GM23338 (cell line): ENCODE measurements at regions not wholly inside any gene's neighbourhood (a gene's known extent, or its start where the extent isn't known, plus 50 kb on each side); places are given as distances from the start of the nearest gene placed in this dataset.

Source experiments
- CREB1 ChIP-seq: fragments of 250-450 bp; sonication (Bioruptor Pico); IDR thresholded peaks from 2 replicates; pipeline ENCODE4 v1.5.0; 2020; ENCODE audit warnings: low read depth, mild to moderate bottlenecking, moderate library complexity
- CTCF ChIP-seq, 2 experiments: fragments of 200-600 bp in 1 of 2; sonication (generic) in 1 of 2; conservative IDR thresholded peaks; 2 replicates each; pipeline versions ENCODE4 v1.5.1 to v1.6.1; 2016 to 2017; ENCODE audit warnings: antibody characterized with exemption in 2 of 2, low read depth in 2 of 2, mild to moderate bottlenecking in 2 of 2, moderate library complexity in 1 of 2
- EZH2 ChIP-seq: fragments of 200-600 bp; sonication (generic); IDR thresholded peaks from one replicate; pipeline ENCODE4 v1.8.0; 2017; ENCODE audit warnings: antibody characterized with exemption, mild to moderate bottlenecking, low read depth; ENCODE audit not compliant: unreplicated experiment
- EZH2phosphoT487 ChIP-seq: fragments of 200-600 bp; sonication (generic); IDR thresholded peaks from one replicate; pipeline ENCODE4 v1.8.1; 2018; ENCODE audit warnings: antibody characterized with exemption; ENCODE audit not compliant: unreplicated experiment
- JUNB ChIP-seq: IDR thresholded peaks from one replicate; pipeline ENCODE4 v1.6.1; 2016; ENCODE audit warnings: antibody characterized with exemption; ENCODE audit not compliant: unreplicated experiment
- NANOG ChIP-seq: IDR thresholded peaks from 2 replicates; pipeline ENCODE4 v1.6.1; 2016; ENCODE audit warnings: antibody characterized with exemption, borderline replicate concordance
- POLR2AphosphoS5 ChIP-seq: IDR thresholded peaks from 2 replicates; pipeline ENCODE4 v1.6.1; 2016; ENCODE audit warnings: antibody characterized with exemption, low read depth
- REST ChIP-seq: IDR thresholded peaks from one replicate; pipeline ENCODE4 v1.6.1; 2018; ENCODE audit warnings: antibody characterized with exemption; ENCODE audit not compliant: unreplicated experiment
- STAT1 ChIP-seq: IDR thresholded peaks from one replicate; pipeline ENCODE4 v1.6.1; 2016; ENCODE audit warnings: antibody characterized with exemption; ENCODE audit not compliant: unreplicated experiment
- ZNF114 ChIP-seq: fragments of 250-450 bp; sonication (Bioruptor Pico); IDR thresholded peaks from 2 replicates; pipeline ENCODE4 v1.5.0; 2020; ENCODE audit warnings: mild to moderate bottlenecking, moderate library complexity
- ZNF331 ChIP-seq: fragments of 250-450 bp; sonication (Bioruptor Pico); IDR thresholded peaks from 2 replicates; pipeline ENCODE4 v1.5.0; 2020; ENCODE audit warnings: low read depth, mild to moderate bottlenecking, moderate library complexity
- ZNF462 ChIP-seq: fragments of 250-450 bp; sonication (Bioruptor Pico); IDR thresholded peaks from 2 replicates; pipeline ENCODE4 v1.5.0; 2020; ENCODE audit warnings: mild to moderate bottlenecking, moderate library complexity
- TF ChIP-seq, protein P1 (sequence below): IDR thresholded peaks from 2 replicates; pipeline ENCODE4 v1.6.1; 2016; ENCODE audit warnings: antibody characterized with exemption

DNA sequence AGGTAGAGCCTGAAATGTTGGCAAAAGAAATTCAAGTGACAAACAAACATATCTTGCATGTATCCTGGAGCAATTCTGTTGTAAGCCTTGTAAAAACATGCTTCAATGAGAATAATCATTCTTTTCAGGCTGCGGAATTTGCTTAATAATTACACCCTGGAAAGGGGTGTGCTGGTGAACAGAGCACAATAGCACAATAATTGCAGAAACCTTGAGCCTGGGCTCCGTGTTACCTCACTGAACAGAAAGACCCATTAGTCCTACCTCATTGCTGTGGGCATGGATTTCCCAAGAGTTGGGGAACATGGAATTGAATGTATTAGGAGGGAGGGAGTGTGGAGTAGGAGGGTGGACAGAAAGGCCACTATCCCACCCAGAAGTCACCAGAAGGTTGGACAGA lies 168.0 kb upstream of the ALKAL2 start:
- TF ChIP-seq STAT1, result no peak
- no peak for TF ChIP-seq CTCF (conservative IDR thresholded peaks at IDR 0.05; ENCODE audit: low read depth in 2 of 2)
- no peak for TF ChIP-seq EZH2
- TF ChIP-seq EZH2phosphoT487, result no peak
- no peak for TF ChIP-seq POLR2AphosphoS5
- TF ChIP-seq CREB1 (CRISPR knock-in tag), result no peak
- TF ChIP-seq ZNF462 (CRISPR knock-in tag), result no peak
- TF ChIP-seq ZNF114, result no peak
- TF ChIP-seq REST, result no peak
- no peak for TF ChIP-seq JUNB
- TF ChIP-seq NANOG, result no peak
- TF ChIP-seq ZNF331, result no peak
- TF ChIP-seq, protein P1, sequence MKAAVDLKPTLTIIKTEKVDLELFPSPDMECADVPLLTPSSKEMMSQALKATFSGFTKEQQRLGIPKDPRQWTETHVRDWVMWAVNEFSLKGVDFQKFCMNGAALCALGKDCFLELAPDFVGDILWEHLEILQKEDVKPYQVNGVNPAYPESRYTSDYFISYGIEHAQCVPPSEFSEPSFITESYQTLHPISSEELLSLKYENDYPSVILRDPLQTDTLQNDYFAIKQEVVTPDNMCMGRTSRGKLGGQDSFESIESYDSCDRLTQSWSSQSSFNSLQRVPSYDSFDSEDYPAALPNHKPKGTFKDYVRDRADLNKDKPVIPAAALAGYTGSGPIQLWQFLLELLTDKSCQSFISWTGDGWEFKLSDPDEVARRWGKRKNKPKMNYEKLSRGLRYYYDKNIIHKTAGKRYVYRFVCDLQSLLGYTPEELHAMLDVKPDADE, result no peak
